ENCODE measurements at regions not wholly inside any gene's neighbourhood (a gene's known extent, or its start where the extent isn't known, plus 50 kb on each side); places are given as distances from the start of the nearest gene placed in this dataset.

- DNase-seq: no peak
These were observed 86.4 kb upstream of the ZNF648 start for GRCh38 chr1:182147951-182148350.

GRCh38 chr1:182147136-182147820 is 85.8 kb upstream of the ZNF648 start:
- DNase-seq: no peak

- DNase-seq: no peak
These were observed 84.8 kb upstream of the ZNF648 start for GRCh38 chr1:182146286-182146685.

GRCh38 chr1:182145441-182145840 is 83.9 kb upstream of the ZNF648 start:
- DNase-seq: no peak

GRCh38 chr1:182144646-182145030 is 83.1 kb upstream of the ZNF648 start:
- DNase-seq: no peak

- DNase-seq: no peak
These were observed 82.5 kb upstream of the ZNF648 start for GRCh38 chr1:182143825-182144645.

GRCh38 chr1:182143154-182143657 is 81.7 kb upstream of the ZNF648 start:
- peak; percentile 77 for DNase-seq

- no peak for DNase-seq
These were observed 81.1 kb upstream of the ZNF648 start for GRCh38 chr1:182142621-182143020.

GRCh38 chr1:182141040-182141439 is 79.5 kb upstream of the ZNF648 start:
- no peak for DNase-seq

- DNase-seq: no peak
These were observed 78.0 kb upstream of the ZNF648 start for GRCh38 chr1:182139496-182139895.

- DNase-seq: no peak
These were observed 76.0 kb upstream of the ZNF648 start for GRCh38 chr1:182137546-182137945.

GRCh38 chr1:182135946-182136345 is 74.4 kb upstream of the ZNF648 start:
- DNase-seq: no peak

- no peak for DNase-seq
These were observed 72.7 kb upstream of the ZNF648 start for GRCh38 chr1:182134257-182134656.

- DNase-seq: no peak
These were observed 71.7 kb upstream of the ZNF648 start for GRCh38 chr1:182133181-182133580.

GRCh38 chr1:182129398-182129797 is 67.9 kb upstream of the ZNF648 start:
- DNase-seq: no peak

GRCh38 chr1:182128502-182128901 is 67.0 kb upstream of the ZNF648 start:
- no peak for DNase-seq

- no peak for DNase-seq
These were observed 66.1 kb upstream of the ZNF648 start for GRCh38 chr1:182127656-182128055.

- DNase-seq: no peak
These were observed 64.8 kb upstream of the ZNF648 start for GRCh38 chr1:182126272-182126800.

GRCh38 chr1:182122913-182123260 is 61.4 kb upstream of the ZNF648 start:
- DNase-seq: no peak

GRCh38 chr1:182122256-182122912 is 60.9 kb upstream of the ZNF648 start:
- DNase-seq: no peak

GRCh38 chr1:182121787-182122186 is 60.3 kb upstream of the ZNF648 start:
- no peak for DNase-seq

- DNase-seq: peak; percentile 32
These were observed 59.1 kb upstream of the ZNF648 start for GRCh38 chr1:182120411-182121258.

- DNase-seq: no peak
These were observed 58.1 kb upstream of the ZNF648 start for GRCh38 chr1:182119631-182120030.

All from NCI-H2029 treated with DMSO at 0.1 percent for 48 hours (cell line).